ENCODE measurements at regions not wholly inside any gene's neighbourhood (a gene's known extent, or its start where the extent isn't known, plus 50 kb on each side); places are given as distances from the start of the nearest gene placed in this dataset.
"Not testable (repeated sequence)": the region's sequence is repeated elsewhere in the genome, so short reads cannot be mapped to it uniquely, and the experiment has no call there.

DNA sequence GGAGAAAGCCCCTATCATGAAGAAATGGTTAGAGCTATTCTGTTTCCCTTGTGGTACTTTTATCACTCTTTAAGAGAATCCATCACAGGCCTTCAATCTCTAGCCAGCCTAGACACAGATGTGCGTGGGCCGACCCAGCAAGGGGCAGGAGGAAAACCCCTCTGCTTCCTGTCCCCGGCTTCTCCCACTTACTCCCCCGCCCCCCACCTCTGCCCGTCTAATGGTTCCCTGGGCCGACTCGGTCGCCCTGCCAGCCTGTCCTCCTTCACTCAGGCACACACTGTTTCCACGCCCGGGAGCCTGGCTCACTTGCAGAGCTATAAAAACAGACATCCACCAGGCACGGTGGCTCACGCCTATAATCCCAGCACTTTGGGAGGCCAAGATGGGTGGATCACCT, 58.3 kb upstream of the TFRC start:
- H3K14ac ChIP-seq (ENCODE audit: low read length) = no peak overlapping the region
- no peak overlapping the region for H3K4ac ChIP-seq (ENCODE audit: low read length)
- H3K27me3 ChIP-seq (ENCODE audit: control insufficient read depth in 3 of 3, insufficient read depth in 3 of 3, low read depth in 1 of 3, low read length in 3 of 3) = peaks cover 0 to 14% (median 0%) of the 10 kb centered on the region in 3 experiments
- H3K23ac ChIP-seq (ENCODE audit: low read depth, low read length, poor library complexity) = no peak overlapping the region
- H3K36me3 ChIP-seq (replicated peaks in 1 of 2; ENCODE audit: control insufficient read depth in 2 of 2, insufficient read depth in 2 of 2, low read length in 2 of 2) = no peaks in the 10 kb centered on the region
- no peak overlapping the region for H2AK5ac ChIP-seq (ENCODE audit: low read depth, low read length)
- H3K4me2 ChIP-seq (ENCODE audit: insufficient read depth, low read length, poor library complexity, severe bottlenecking) = no peak overlapping the region
- WGBS, 2 donors (ENCODE audit: extremely low coverage in 2 of 2, insufficient read length in 2 of 2, insufficient replicate concordance in 1 of 2) = no CpG with 5 or more reads among the region's 12 CpGs
- no peak overlapping the region for H4K8ac ChIP-seq (ENCODE audit: low read depth, low read length)
- no peak overlapping the region for H2BK15ac ChIP-seq (ENCODE audit: low read length)
- H3K4me3 ChIP-seq (ENCODE audit: low read length in 2 of 2) = no peak overlapping the region
- DNase-seq (ENCODE audit: low spot score) = no peak
- peaks cover 0 to 1% of the 10 kb centered on the region in 2 donors for H3K4me1 ChIP-seq (ENCODE audit: control insufficient read depth in 2 of 2, insufficient read depth in 1 of 2, low read depth in 1 of 2, low read length in 2 of 2)
- H3K18ac ChIP-seq (ENCODE audit: low read length) = peak overlapping the region; percentile 57
- H3K27ac ChIP-seq (replicated peaks; ENCODE audit: low read length) = no peak overlapping the region
- no peak overlapping the region for H2BK120ac ChIP-seq (ENCODE audit: low read depth, low read length)
- H3K79me1 ChIP-seq (ENCODE audit: low read depth, low read length) = no peaks in the 10 kb centered on the region
- no peak overlapping the region for H4K91ac ChIP-seq (ENCODE audit: low read depth, low read length, poor library complexity)
- no peak overlapping the region for H2BK12ac ChIP-seq (ENCODE audit: low read length)
- H3K9me3 ChIP-seq (replicated peaks in 1 of 2; ENCODE audit: control insufficient read depth in 2 of 2, insufficient read depth in 1 of 2, low read depth in 1 of 2, low read length in 2 of 2) = no peaks in the 10 kb centered on the region
- no peak overlapping the region for H2AFZ ChIP-seq (ENCODE audit: low read length)
- H2BK5ac ChIP-seq (ENCODE audit: low read length) = no peak overlapping the region
- no peak overlapping the region for H3K9ac ChIP-seq (ENCODE audit: low read depth, low read length, poor library complexity)

DNA sequence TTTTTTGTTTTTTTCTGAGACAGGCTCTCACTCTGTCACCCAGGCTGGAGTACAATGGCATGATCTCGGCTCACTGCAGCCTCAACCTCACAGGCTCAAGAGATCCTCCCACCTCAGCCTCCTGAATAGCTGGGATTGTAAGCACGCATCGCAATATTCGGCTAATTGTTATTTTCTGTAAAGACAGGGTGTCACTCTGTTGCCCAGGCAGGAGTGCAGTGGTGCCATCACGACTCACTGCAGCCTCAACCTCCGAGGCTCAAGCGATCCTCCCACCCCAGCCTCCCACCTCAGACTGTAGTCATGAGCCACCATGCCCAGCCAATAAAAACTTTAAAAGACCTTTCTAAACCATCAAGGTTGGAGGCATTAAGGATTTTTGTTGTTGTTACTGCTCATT, 57.4 kb upstream of the TFRC start:
- H4K91ac ChIP-seq (ENCODE audit: low read depth, low read length, poor library complexity) = no peak overlapping the region
- peaks cover 0 to 1% of the 10 kb centered on the region in 2 donors for H3K4me1 ChIP-seq (ENCODE audit: control insufficient read depth in 2 of 2, insufficient read depth in 1 of 2, low read depth in 1 of 2, low read length in 2 of 2)
- H2BK120ac ChIP-seq (ENCODE audit: low read depth, low read length) = no peak overlapping the region
- no peak overlapping the region for H4K8ac ChIP-seq (ENCODE audit: low read depth, low read length)
- H3K9ac ChIP-seq (ENCODE audit: low read depth, low read length, poor library complexity) = no peak overlapping the region
- H3K9me3 ChIP-seq (replicated peaks in 1 of 2; ENCODE audit: control insufficient read depth in 2 of 2, insufficient read depth in 1 of 2, low read depth in 1 of 2, low read length in 2 of 2) = no peaks in the 10 kb centered on the region
- H3K27me3 ChIP-seq (ENCODE audit: control insufficient read depth in 3 of 3, insufficient read depth in 3 of 3, low read depth in 1 of 3, low read length in 3 of 3) = peaks cover 0 to 14% (median 0%) of the 10 kb centered on the region in 3 experiments
- DNase-seq (ENCODE audit: low spot score) = no peak
- H3K4me2 ChIP-seq (ENCODE audit: insufficient read depth, low read length, poor library complexity, severe bottlenecking) = no peak overlapping the region
- no peak overlapping the region for H2AFZ ChIP-seq (ENCODE audit: low read length)
- WGBS, 2 donors (ENCODE audit: extremely low coverage in 2 of 2, insufficient read length in 2 of 2, insufficient replicate concordance in 1 of 2) = no CpG with 5 or more reads among the region's 7 CpGs
- H3K18ac ChIP-seq (ENCODE audit: low read length) = no peak overlapping the region
- H2AK5ac ChIP-seq (ENCODE audit: low read depth, low read length) = no peak overlapping the region
- no peak overlapping the region for H2BK5ac ChIP-seq (ENCODE audit: low read length)
- H3K27ac ChIP-seq (replicated peaks; ENCODE audit: low read length) = no peak overlapping the region
- H2BK12ac ChIP-seq (ENCODE audit: low read length) = no peak overlapping the region
- no peaks in the 10 kb centered on the region for H3K79me1 ChIP-seq (ENCODE audit: low read depth, low read length)
- no peak overlapping the region for H3K4ac ChIP-seq (ENCODE audit: low read length)
- no peak overlapping the region for H3K4me3 ChIP-seq (ENCODE audit: low read length in 2 of 2)
- no peak overlapping the region for H3K14ac ChIP-seq (ENCODE audit: low read length)
- H2BK15ac ChIP-seq (ENCODE audit: low read length) = no peak overlapping the region
- no peak overlapping the region for H3K23ac ChIP-seq (ENCODE audit: low read depth, low read length, poor library complexity)
- H3K36me3 ChIP-seq (replicated peaks in 1 of 2; ENCODE audit: control insufficient read depth in 2 of 2, insufficient read depth in 2 of 2, low read length in 2 of 2) = no peaks in the 10 kb centered on the region

DNA sequence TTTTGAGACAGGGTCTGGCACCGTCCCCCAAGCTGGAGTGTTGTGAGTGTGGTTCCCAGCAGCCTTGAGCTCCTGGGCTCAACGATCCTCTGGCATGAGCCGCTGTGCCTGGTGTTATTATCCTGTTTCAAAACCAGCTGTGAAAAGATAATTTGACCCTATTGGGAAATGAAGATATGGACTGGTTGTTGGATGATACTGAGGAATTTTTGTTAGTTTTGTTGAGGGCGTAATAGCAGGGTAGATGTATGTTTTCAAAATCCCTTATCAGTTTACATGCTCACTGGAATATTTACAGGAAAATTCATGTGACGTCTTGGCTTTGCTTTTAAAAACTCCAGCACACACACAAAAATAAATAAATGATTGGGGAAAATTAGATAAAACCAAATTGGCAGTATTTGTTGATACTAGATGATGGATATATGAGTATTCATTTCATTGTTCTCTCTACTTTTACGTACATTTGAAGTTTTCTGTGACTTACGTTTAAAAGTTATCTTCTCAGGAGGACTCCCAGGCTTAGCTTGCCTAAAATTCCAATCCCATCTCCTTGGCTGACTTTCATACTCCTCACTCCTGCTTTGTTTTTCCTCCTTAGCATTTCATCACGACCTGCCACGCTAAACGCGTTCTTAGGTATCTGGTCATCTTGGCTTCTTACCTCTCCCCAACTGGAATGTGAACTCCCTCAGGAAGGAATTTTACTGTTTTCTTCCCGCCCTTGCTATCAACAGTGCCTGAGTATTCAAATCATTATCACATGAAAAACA, 56.8 kb upstream of the TFRC start:
- no peak overlapping the region for H2AFZ ChIP-seq (ENCODE audit: low read length)
- H3K18ac ChIP-seq (ENCODE audit: low read length) = no peak overlapping the region
- H3K23ac ChIP-seq (ENCODE audit: low read depth, low read length, poor library complexity) = no peak overlapping the region
- no peaks in the 10 kb centered on the region for H3K36me3 ChIP-seq (replicated peaks in 1 of 2; ENCODE audit: control insufficient read depth in 2 of 2, insufficient read depth in 2 of 2, low read length in 2 of 2)
- no peak overlapping the region for H4K91ac ChIP-seq (ENCODE audit: low read depth, low read length, poor library complexity)
- H3K4me2 ChIP-seq (ENCODE audit: insufficient read depth, low read length, poor library complexity, severe bottlenecking) = no peak overlapping the region
- no peak overlapping the region for H3K27ac ChIP-seq (replicated peaks; ENCODE audit: low read length)
- H2BK120ac ChIP-seq (ENCODE audit: low read depth, low read length) = no peak overlapping the region
- H3K4ac ChIP-seq (ENCODE audit: low read length) = no peak overlapping the region
- no peak overlapping the region for H2BK15ac ChIP-seq (ENCODE audit: low read length)
- peaks cover 0 to 14% (median 0%) of the 10 kb centered on the region in 3 experiments for H3K27me3 ChIP-seq (ENCODE audit: control insufficient read depth in 3 of 3, insufficient read depth in 3 of 3, low read depth in 1 of 3, low read length in 3 of 3)
- no peak overlapping the region for H2BK5ac ChIP-seq (ENCODE audit: low read length)
- H2AK5ac ChIP-seq (ENCODE audit: low read depth, low read length) = no peak overlapping the region
- no peaks in the 10 kb centered on the region for H3K79me1 ChIP-seq (ENCODE audit: low read depth, low read length)
- no peak overlapping the region for H2BK12ac ChIP-seq (ENCODE audit: low read length)
- H4K8ac ChIP-seq (ENCODE audit: low read depth, low read length) = no peak overlapping the region
- H3K4me3 ChIP-seq (ENCODE audit: low read length in 2 of 2) = no peak overlapping the region
- no peak overlapping the region for H3K9ac ChIP-seq (ENCODE audit: low read depth, low read length, poor library complexity)
- WGBS, 2 donors (ENCODE audit: extremely low coverage in 2 of 2, insufficient read length in 2 of 2, insufficient replicate concordance in 1 of 2) = no CpG with 5 or more reads among the region's 12 CpGs
- no peaks in the 10 kb centered on the region for H3K9me3 ChIP-seq (replicated peaks in 1 of 2; ENCODE audit: control insufficient read depth in 2 of 2, insufficient read depth in 1 of 2, low read depth in 1 of 2, low read length in 2 of 2)
- DNase-seq (ENCODE audit: low spot score) = no peak
- peaks cover 0 to 1% of the 10 kb centered on the region in 2 donors for H3K4me1 ChIP-seq (ENCODE audit: control insufficient read depth in 2 of 2, insufficient read depth in 1 of 2, low read depth in 1 of 2, low read length in 2 of 2)
- H3K14ac ChIP-seq (ENCODE audit: low read length) = no peak overlapping the region

DNA sequence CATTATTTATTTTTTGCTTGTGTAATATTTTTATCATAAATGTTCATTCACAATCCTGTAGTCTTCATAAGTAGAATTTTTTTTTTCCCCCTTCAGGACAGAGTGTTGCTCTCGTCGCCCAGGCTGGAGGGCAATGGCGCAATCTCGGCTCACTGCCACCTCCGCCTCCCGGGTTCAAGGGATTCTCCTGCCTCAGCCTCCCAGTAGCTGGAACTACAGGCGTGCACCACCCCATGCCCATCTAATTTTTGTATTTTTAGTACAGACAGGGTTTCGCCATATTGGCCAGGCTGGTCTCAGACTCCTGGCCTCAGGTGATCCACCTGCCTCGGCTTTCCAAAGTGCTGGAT, 54.7 kb upstream of the TFRC start:
- not testable (repeated sequence) for H4K91ac ChIP-seq (ENCODE audit: low read depth, low read length, poor library complexity); H3K4ac ChIP-seq (ENCODE audit: low read length); H3K36me3 ChIP-seq (replicated peaks in 1 of 2; ENCODE audit: control insufficient read depth in 2 of 2, insufficient read depth in 2 of 2, low read length in 2 of 2); H3K27me3 ChIP-seq (ENCODE audit: control insufficient read depth in 3 of 3, insufficient read depth in 3 of 3, low read depth in 1 of 3, low read length in 3 of 3); H3K4me1 ChIP-seq (ENCODE audit: control insufficient read depth in 2 of 2, insufficient read depth in 1 of 2, low read depth in 1 of 2, low read length in 2 of 2); H3K23ac ChIP-seq (ENCODE audit: low read depth, low read length, poor library complexity); H2AK5ac ChIP-seq (ENCODE audit: low read depth, low read length); H3K27ac ChIP-seq (replicated peaks; ENCODE audit: low read length); H3K18ac ChIP-seq (ENCODE audit: low read length); H3K4me3 ChIP-seq (ENCODE audit: low read length in 2 of 2); H2BK120ac ChIP-seq (ENCODE audit: low read depth, low read length); H2AFZ ChIP-seq (ENCODE audit: low read length); H3K9me3 ChIP-seq (replicated peaks in 1 of 2; ENCODE audit: control insufficient read depth in 2 of 2, insufficient read depth in 1 of 2, low read depth in 1 of 2, low read length in 2 of 2); DNase-seq (ENCODE audit: low spot score); H3K9ac ChIP-seq (ENCODE audit: low read depth, low read length, poor library complexity); H4K8ac ChIP-seq (ENCODE audit: low read depth, low read length); H2BK12ac ChIP-seq (ENCODE audit: low read length); H3K14ac ChIP-seq (ENCODE audit: low read length); H3K79me1 ChIP-seq (ENCODE audit: low read depth, low read length); H2BK5ac ChIP-seq (ENCODE audit: low read length); H2BK15ac ChIP-seq (ENCODE audit: low read length); H3K4me2 ChIP-seq (ENCODE audit: insufficient read depth, low read length, poor library complexity, severe bottlenecking)
- no CpG with 5 or more reads among the region's 9 CpGs for WGBS, 2 donors (ENCODE audit: extremely low coverage in 2 of 2, insufficient read length in 2 of 2, insufficient replicate concordance in 1 of 2)

Measured in neuronal stem cell (in vitro differentiated cells).